Left renal pelvis (tissue), 4 donors: ENCODE measurements at regions not wholly inside any gene's neighbourhood (a gene's known extent, or its start where the extent isn't known, plus 50 kb on each side); places are given as distances from the start of the nearest gene placed in this dataset.

Experiments used
- DNase-seq, 4 donors: peaks; one replicate each; pipeline ENCODE4 v3.0.0-alpha.2; 2013; ENCODE audit warnings: low read depth in 4 of 4, low spot score in 3 of 4

- no peak for DNase-seq
These were observed 83.3 kb upstream of the COL5A1 start for GRCh38 chr9:134558124-134558905.

DNA sequence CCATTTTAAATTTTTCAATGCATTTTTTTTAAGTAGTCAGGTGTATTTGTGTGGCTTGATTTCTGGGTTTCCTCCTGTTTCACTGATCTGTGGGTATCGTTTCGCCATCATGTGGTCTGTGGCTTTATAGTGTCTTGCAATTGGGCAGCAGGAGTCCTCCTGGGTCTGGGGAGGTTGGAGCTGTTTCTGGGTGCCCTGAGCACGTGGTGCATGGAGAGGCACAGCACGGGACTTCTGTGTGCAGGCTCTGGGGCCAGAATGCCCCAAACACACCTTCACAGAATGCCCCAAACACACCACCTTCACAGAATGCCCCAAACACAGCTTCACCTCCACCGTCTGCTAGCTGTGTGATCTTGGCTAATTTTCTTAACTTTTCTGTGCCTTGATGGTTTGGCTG, 82.6 kb upstream of the COL5A1 start:
- no peak for DNase-seq

DNA sequence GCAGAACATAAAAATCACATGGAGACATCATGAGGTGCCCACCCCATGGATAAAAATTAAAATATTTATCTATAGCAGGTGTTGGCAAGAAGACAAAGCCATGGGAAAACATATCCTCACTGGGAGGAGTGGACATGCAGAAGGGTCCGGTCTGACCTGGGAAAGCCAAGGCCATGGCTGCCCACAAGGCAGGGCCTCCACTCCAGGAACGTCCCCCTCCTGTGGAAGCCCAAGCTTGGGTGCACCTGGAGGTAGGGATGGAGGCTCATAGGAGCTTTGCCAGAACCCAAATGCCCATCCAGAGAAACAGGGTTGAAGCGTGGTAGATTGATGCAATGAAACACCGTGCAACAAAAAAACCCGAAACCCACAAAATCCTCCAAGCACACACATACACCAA, 81.4 kb upstream of the COL5A1 start:
- no peak for DNase-seq

DNA sequence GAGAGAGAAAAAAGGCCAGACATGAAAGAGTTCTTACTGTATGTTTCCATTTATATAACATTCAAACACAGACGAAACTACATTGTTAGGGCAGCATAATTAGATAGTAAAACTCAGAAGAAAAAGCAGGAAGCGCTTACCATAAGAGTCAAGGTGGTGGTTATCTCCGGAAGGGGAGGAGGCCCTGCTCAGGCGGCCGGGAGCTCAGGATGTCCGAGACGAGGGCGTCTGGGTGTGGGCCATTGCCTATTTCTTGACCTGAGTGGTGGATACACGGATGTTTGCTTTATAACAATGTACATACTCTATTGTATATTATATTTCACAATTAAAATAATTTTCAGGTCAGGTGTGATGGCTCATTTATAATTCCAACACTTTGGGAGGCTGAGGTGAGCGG, 80.9 kb upstream of the COL5A1 start:
- no peak for DNase-seq

DNA sequence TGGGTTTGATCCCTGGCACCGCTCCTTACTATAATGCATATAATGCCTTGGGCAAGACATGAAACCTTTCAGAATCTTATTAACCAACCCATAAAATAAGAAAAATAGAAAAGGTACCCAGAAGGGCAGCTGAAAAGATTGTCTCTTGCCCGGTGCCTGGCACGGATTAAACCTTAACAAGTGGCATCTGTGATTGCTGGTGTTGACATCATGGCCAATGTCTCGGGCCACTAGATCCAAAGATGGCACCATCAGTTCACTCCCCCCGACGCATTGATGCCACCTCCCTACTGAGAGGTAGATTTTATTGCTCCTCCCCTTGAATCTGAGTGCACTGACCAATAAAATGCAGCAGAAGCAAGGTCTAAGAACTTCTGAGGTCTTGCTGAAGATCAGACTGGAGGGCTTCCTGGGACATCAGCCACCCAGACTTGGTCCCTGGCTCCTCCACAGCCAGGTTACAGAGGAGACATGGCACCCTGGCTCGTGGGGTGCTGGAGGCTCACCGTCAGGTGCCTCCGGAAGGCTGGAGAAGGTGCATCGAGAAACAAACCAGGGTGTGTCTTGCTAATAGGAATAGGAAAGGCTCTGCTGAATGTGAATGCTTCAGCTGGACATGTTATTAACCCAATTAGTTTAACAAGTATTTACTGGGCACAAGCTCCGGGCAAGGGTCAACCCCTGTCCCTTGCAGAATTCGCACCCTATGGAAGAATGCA, 80.0 kb upstream of the COL5A1 start:
- DNase-seq = no peak

GRCh38 chr9:134562146-134562849, 79.3 kb upstream of the COL5A1 start:
- DNase-seq = no peak

DNA sequence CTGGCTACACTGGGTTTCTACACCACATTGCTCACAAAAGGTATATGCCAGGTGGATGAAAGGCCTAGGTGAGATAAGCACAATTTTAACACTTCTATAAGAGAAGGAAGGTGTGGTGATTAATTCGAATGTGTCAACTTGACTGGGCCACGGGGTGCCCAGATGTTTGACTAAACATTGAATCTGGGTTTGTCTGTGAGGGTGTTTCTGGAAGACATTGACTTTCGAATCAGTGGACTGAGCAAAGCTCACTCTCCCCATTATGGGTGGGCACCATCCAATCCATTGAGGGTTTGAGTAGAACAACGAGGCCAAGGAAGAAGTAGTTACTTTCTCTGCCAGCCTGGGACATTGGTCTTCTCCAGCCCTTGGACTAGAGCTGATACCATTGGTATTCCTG, 78.2 kb upstream of the COL5A1 start:
- DNase-seq = no peak

DNA sequence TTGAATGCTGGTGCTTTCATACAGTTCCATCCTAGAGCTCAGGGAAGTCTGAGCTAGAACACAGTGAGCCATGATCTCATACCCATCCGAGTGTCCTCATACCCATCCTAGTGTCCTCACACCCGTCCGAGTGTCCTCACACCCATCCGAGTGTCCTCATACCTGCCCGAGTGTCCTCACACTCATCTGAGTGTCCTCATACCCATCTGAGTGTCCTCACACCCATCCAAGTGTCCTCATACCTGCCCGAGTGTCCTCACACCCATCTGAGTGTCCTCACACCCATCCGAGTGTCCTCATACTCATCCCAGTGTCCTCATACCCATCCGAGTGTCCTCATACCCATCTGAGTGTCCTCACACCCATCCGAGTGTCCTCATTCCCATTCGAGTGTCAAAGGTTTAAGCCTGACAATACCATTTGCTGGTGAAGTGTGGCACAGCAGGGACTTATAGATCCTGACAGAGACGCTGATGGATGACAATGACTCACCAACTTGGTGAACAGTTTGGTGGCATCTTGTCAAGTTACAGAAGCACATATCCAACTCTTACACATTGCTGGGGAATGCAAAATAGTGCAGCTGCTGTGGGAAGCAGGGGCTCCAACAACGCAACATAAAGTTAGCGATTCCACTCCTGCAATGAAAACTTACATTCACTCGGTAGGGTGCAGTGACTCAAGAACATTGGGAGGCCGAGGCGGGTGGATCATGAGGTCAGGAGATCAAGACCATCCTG, 77.0 kb upstream of the COL5A1 start:
- DNase-seq = no peak

GRCh38 chr9:134565316-134565915, 76.2 kb upstream of the COL5A1 start:
- DNase-seq = no peak

DNA sequence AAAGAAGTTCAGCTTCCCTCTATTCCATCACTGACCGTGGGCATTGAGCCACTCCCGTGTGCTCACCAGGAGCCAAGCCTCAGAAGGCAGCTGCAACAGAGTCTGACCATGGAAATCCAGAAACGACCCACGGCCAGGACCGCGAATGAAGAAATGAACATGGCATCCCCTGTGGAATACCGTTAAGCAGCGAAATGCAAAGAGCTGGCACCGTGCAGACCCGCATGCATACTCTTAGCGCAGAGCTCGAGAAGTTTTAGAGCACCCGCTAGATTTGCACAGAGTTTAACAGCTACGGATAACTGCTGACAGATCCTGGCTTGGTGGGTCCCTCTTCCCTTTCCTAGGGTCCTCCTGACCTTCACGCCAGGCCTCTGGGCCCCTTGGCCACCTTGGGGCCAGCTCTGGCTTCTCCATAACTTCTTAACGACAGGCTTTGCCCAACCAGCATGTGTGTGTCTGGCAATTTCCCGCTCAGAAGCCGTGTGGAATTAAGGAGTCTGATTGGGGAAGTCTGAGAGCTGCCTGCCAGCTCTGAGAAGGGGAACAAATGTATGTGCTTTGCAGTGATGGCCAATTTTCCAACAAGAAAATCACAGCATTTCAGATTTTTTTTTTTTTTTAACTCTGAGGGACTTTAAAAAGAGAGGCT, 75.3 kb upstream of the COL5A1 start:
- DNase-seq = no peak

DNA sequence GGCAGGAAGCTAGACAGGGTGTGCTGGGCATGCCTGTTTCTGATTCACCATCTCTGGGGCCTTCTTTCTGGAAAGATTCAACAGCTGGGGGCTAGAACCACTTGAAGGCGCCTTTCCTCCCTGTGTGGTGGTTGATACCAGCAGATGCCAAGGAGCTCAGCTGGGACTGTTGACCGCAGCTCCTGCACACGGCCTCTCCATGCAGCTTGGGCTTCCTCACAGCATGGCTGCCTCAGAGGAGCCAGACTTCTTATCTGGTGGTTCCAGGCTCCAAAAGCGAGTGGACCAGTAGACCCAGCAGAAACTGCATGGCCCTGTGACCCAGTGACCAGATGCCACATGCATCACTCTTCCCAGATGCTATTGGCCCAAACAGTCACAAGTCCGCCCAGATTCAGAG, 74.7 kb upstream of the COL5A1 start:
- DNase-seq = no peak

- DNase-seq = no peak
These were observed 73.5 kb upstream of the COL5A1 start for GRCh38 chr9:134568116-134568515.

DNA sequence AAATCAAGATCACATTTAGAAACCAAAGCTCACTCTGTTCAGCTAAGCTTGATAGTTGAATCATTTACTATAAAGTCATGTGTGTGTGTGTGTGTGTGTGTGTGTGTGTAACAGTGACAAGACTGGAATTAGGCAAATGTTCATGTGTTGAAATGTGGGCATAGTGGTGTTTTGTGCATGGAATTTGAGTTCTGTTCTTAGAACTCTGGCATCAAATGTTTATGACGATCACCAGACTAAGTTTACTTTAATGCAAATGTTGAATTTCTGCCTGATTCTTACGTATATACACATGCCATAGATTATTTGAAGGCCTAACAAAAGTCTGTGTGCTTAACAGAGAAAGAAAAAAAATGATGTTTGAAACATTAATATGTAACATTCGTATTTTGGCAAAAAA, 72.8 kb upstream of the COL5A1 start:
- no peak for DNase-seq

DNA sequence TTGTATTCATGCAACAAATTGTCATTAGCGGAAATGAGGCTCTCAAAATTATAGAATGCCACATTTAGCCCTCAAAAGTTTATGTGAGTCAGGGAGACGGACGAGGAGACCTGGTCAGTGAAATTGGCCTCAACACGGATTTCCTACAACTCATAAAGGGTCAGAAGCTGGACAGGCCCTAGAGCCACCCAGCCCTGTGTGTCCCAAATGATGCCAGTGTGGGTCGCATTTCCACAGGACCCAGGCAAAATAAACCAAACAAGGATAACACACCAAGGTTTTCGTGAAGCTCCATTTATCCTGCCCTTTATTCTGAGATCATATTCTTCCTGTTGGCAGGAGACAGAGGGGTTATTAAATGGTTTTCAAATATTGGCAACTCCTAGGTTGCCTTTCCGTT, 72.0 kb upstream of the COL5A1 start:
- DNase-seq = no peak

DNA sequence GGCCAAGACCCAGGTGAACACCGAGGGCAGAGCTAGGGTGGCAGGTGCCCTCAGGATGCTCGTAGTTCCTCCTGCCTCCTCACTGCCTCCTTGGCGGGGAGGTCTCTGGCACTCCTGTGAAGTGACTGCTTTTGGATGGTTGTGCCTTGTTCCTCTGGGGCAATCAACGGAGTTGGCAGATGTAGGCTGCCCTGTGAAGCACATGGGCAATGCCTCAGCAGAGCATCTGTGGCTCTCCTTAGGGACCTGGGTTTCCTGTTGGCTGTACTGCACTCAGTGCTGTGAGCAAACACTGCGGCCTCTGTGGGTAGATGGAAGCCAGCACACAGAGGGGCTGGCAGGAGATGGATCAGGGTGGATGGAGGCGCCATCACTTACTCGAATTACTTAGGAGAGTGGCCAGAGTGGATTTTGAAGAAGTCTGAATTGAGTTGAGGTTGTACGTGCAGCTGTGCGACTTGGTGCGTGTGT, 71.4 kb upstream of the COL5A1 start:
- no peak for DNase-seq

DNA sequence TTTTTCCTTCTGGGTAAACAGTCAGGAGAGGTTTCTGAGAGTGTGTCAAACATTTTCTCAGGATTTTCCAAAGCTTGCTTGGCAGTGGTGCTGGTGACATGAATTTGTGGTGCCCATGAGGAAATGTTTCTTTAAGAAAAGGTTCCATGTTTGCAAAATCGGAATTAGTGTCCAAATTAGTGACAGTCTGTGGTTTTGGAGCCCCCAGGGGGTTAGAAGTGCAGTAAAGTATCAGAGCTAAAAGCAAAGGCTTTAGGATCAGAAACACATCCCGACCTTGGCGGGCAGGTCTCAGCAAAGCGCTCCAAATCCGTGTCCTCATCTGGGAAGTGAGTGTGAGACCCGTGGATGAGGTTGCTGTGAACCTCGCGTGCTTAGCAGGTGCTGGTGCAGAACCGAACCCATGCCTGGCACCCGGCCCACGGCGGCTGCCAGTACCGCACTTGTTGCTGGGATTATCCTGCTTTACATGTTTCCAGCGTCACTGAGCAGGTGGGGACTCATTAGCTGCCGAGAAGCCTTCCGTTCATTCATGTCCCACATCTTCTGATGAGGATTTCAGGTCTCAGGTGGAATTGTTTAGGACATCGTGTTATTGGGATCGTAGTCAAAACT, 70.8 kb upstream of the COL5A1 start:
- DNase-seq = no peak

- DNase-seq = no peak
These were observed 70.2 kb upstream of the COL5A1 start for GRCh38 chr9:134571326-134571931.

- no peak for DNase-seq
These were observed 69.4 kb upstream of the COL5A1 start for GRCh38 chr9:134571946-134572917.
